NT2/D1 (cell line): ENCODE measurements at regions not wholly inside any gene's neighbourhood (a gene's known extent, or its start where the extent isn't known, plus 50 kb on each side); places are given as distances from the start of the nearest gene placed in this dataset.

Experiments used
- SUZ12 ChIP-seq: IDR thresholded peaks from 2 replicates; pipeline ENCODE4 v1.6.1; 2011; ENCODE audit not compliant: insufficient read length, insufficient read depth; ENCODE audit errors: extremely low read depth
- YY1 ChIP-seq: IDR thresholded peaks from 2 replicates; pipeline ENCODE4 v1.6.1; 2011; ENCODE audit not compliant: insufficient read length, insufficient read depth
- ZNF274 ChIP-seq: IDR thresholded peaks from 2 replicates; pipeline ENCODE4 v1.6.1; 2011; ENCODE audit warnings: mild to moderate bottlenecking, low read depth, low read length

- TF ChIP-seq ZNF274 (no peak), YY1 (no peak), SUZ12 (no peak)
Observed at GRCh38 chr12:30845676-30846075, 80.9 kb upstream of the TSPAN11 start.
